D721Med (cell line): ENCODE measurements at regions not wholly inside any gene's neighbourhood (a gene's known extent, or its start where the extent isn't known, plus 50 kb on each side); places are given as distances from the start of the nearest gene placed in this dataset.

Source experiments
- DNase-seq: peaks from one replicate; pipeline ENCODE4 v3.0.0; 2011; ENCODE audit warnings: low spot score; ENCODE audit not compliant: insufficient read length
- FAIRE-seq: peaks from 2 replicates; lab custom pipeline; 2011; peaks lifted over from hg19 to GRCh38; lab: Jason Lieb, UNC
- TF ChIP-seq, protein P1 (sequence below): IDR thresholded peaks from 2 replicates; pipeline ENCODE4 v1.5.1; 2012; ENCODE audit warnings: mild to moderate bottlenecking, control low read depth; ENCODE audit not compliant: insufficient read depth; ENCODE audit errors: missing control alignments

GRCh38 chr1:193747579-193747978 lies 561.2 kb upstream of the B3GALT2 start:
- TF ChIP-seq, protein P1, sequence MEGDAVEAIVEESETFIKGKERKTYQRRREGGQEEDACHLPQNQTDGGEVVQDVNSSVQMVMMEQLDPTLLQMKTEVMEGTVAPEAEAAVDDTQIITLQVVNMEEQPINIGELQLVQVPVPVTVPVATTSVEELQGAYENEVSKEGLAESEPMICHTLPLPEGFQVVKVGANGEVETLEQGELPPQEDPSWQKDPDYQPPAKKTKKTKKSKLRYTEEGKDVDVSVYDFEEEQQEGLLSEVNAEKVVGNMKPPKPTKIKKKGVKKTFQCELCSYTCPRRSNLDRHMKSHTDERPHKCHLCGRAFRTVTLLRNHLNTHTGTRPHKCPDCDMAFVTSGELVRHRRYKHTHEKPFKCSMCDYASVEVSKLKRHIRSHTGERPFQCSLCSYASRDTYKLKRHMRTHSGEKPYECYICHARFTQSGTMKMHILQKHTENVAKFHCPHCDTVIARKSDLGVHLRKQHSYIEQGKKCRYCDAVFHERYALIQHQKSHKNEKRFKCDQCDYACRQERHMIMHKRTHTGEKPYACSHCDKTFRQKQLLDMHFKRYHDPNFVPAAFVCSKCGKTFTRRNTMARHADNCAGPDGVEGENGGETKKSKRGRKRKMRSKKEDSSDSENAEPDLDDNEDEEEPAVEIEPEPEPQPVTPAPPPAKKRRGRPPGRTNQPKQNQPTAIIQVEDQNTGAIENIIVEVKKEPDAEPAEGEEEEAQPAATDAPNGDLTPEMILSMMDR, result no peak
- FAIRE-seq, result no peak
- no peak for DNase-seq

DNA sequence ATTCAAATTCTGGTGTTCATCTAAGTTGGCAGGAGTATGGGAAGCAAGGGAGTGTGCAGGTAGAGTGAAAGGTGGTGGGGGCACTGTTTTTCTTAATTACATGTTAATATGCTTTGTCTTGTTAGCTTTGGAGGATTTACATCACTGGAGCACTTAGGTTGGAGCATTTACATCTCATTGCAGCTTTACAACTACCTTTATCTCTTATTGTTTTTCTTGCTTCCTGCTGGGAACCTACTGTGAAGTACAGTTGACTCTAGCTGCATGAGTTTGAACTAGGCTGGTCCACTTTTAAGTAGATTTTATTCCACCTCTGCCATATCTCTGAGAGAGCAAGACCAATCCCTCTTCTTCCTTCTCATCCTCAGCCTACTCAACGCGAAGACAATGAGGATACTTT lies 554.8 kb upstream of the B3GALT2 start:
- FAIRE-seq, result no peak
- DNase-seq, result no peak
- TF ChIP-seq, protein P1, result no peak

- FAIRE-seq, result no peak
- no peak for DNase-seq
- TF ChIP-seq, protein P1, result no peak
These were observed 554.3 kb upstream of the B3GALT2 start for GRCh38 chr1:193740762-193741161.

- no peak for DNase-seq
- no peak for FAIRE-seq
- TF ChIP-seq, protein P1, result no peak
These were observed 550.1 kb upstream of the B3GALT2 start for GRCh38 chr1:193736507-193736906.

DNA sequence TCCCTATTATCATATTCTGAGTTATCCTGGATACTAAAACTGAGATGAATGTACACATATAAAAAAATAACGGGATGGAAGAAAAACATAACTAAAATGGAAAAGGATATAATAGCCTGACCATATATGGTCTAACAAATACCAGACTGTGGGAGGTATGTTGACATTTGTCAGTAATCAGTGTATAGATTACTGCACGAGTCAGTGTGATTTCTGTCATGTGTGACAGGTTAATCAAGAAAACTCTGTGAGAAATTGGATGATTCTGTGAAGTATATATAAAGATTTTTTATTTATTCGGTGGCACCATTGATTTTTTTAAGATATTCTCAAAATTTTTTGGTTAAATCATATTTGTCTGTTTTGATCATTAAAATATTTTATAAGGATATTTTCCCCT lies 547.3 kb upstream of the B3GALT2 start:
- no peak for DNase-seq
- TF ChIP-seq, protein P1, result no peak
- no peak for FAIRE-seq

GRCh38 chr1:193730017-193730416 lies 543.6 kb upstream of the B3GALT2 start:
- DNase-seq (no peak), FAIRE-seq (no peak)
- TF ChIP-seq, protein P1, result no peak

DNA sequence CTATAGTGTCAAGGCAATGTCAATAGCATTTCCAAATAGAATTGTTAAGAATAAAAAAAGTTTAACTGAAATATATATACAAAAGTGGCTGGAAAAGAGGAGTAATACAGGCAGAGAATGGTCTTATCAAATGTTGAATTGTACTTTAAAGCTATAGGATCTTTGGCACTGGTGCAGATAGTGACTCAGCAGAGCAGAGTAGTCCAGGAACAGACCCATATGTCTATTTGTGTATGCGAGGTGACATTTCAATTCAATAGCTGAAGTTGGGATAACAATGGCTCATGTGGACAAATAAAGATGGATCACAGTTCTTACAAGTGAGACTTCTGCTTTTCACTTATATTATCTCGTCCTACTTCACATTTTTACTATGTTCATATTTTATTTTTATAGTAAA lies 543.0 kb upstream of the B3GALT2 start:
- TF ChIP-seq, protein P1, result no peak
- FAIRE-seq, result no peak
- no peak for DNase-seq
